ENCODE measurements at regions not wholly inside any gene's neighbourhood (a gene's known extent, or its start where the extent isn't known, plus 50 kb on each side); places are given as distances from the start of the nearest gene placed in this dataset.
A peak's percentile ranks its signal among the peaks of the same experiment; 100 is the strongest.

GRCh38 chr11:70544774-70545609, 146.7 kb downstream of the CTTN start:
- intact Hi-C loops (cut with DNase I): no loop called here
- ATAC-seq: no peak

GRCh38 chr11:70545610-70545912, 147.2 kb downstream of the CTTN start:
- ATAC-seq (no peak), DNase-seq (ENCODE audit: low spot score) (no peak)
- intact Hi-C loops (cut with DNase I): no loop called here

More at GRCh38 chr11:70544774-70545609, 146.7 kb downstream of the CTTN start:
- no peak for DNase-seq (ENCODE audit: low spot score)

- ATAC-seq: no peak
- DNase-seq (ENCODE audit: low spot score): no peak
- intact Hi-C loops (cut with DNase I): no loop called here
These were observed 148.0 kb downstream of the CTTN start for GRCh38 chr11:70546191-70546940.

- ATAC-seq (no peak), DNase-seq (ENCODE audit: low spot score) (no peak)
- intact Hi-C loops (cut with DNase I): no loop called here
These were observed 149.1 kb downstream of the CTTN start for GRCh38 chr11:70547386-70547785.

GRCh38 chr11:70547821-70548670, 149.7 kb downstream of the CTTN start:
- intact Hi-C loops (cut with DNase I): no loop called here
- DNase-seq (ENCODE audit: low spot score): no peak
- no peak for ATAC-seq

- no peak for DNase-seq (ENCODE audit: low spot score)
- intact Hi-C loops (cut with DNase I): no loop called here
- ATAC-seq: no peak
These were observed 150.6 kb downstream of the CTTN start for GRCh38 chr11:70548976-70549375.

- DNase-seq (ENCODE audit: low spot score): no peak
- ATAC-seq: no peak
- intact Hi-C loops (cut with DNase I): no loop called here
These were observed 151.1 kb downstream of the CTTN start for GRCh38 chr11:70549386-70549785.

GRCh38 chr11:70549796-70550195, 151.5 kb downstream of the CTTN start:
- ATAC-seq: no peak
- no peak for DNase-seq (ENCODE audit: low spot score)
- intact Hi-C loops (cut with DNase I): no loop called here

GRCh38 chr11:70550456-70551195, 152.3 kb downstream of the CTTN start:
- DNase-seq (ENCODE audit: low spot score): no peak
- no peak for ATAC-seq
- intact Hi-C loops (cut with DNase I): no loop called here

- no peak for ATAC-seq
These were observed 153.2 kb downstream of the CTTN start for GRCh38 chr11:70551351-70552166.

GRCh38 chr11:70552167-70553150, 154.1 kb downstream of the CTTN start:
- DNase-seq (ENCODE audit: low spot score) (no peak), ATAC-seq (no peak)
- intact Hi-C loops (cut with DNase I): no loop called here

More at GRCh38 chr11:70551351-70552166, 153.2 kb downstream of the CTTN start:
- no peak for DNase-seq (ENCODE audit: low spot score)
- intact Hi-C loops (cut with DNase I): no loop called here

- DNase-seq (ENCODE audit: low spot score) (no peak), ATAC-seq (no peak)
- intact Hi-C loops (cut with DNase I): no loop called here
These were observed 156.7 kb downstream of the CTTN start for GRCh38 chr11:70555078-70555477.

GRCh38 chr11:70556884-70557741, 158.8 kb downstream of the CTTN start:
- no peak for DNase-seq (ENCODE audit: low spot score)
- ATAC-seq: peak; percentile 51

GRCh38 chr11:70557742-70558485, 159.6 kb downstream of the CTTN start:
- intact Hi-C loops (cut with DNase I): no loop called here
- ATAC-seq (peak; percentile 44), DNase-seq (ENCODE audit: low spot score) (no peak)

More at GRCh38 chr11:70556884-70557741, 158.8 kb downstream of the CTTN start:
- intact Hi-C loops (cut with DNase I): no loop called here

- DNase-seq (ENCODE audit: low spot score) (no peak), ATAC-seq (no peak)
- intact Hi-C loops (cut with DNase I): no loop called here
These were observed 160.4 kb downstream of the CTTN start for GRCh38 chr11:70558681-70559080.

Measured in sciatic nerve (tissue), 2 donors.